OCI-LY1 (cell line): ENCODE measurements at regions not wholly inside any gene's neighbourhood (a gene's known extent, or its start where the extent isn't known, plus 50 kb on each side); places are given as distances from the start of the nearest gene placed in this dataset.

ENCODE experiments used
- H2AFZ ChIP-seq: fragments of 200-600 bp; sonication (generic), shearing (Covaris generic); 2 replicates; pipeline ENCODE4 v1.6.0; 2014; ENCODE audit warnings: antibody characterized with exemption, mild to moderate bottlenecking, low read length
- H3F3A ChIP-seq: fragments of 200-600 bp; sonication (generic), shearing (Covaris generic); 2 replicates; pipeline ENCODE4 v1.6.0; 2014; ENCODE audit warnings: mild to moderate bottlenecking, antibody characterized with exemption, low read length, moderate library complexity; ENCODE audit not compliant: insufficient read depth
- H3K27ac ChIP-seq: fragments of 200-600 bp; sonication (generic); 2 replicates; pipeline ENCODE4 v1.5.1; 2014; ENCODE audit warnings: low read length, mixed run types, mild to moderate bottlenecking, low read depth; ENCODE audit not compliant: poor library complexity, severe bottlenecking
- H3K27me3 ChIP-seq: fragments of 200-600 bp; sonication (generic); 2 replicates; pipeline ENCODE4 v1.6.0; 2014; ENCODE audit warnings: antibody characterized with exemption, mild to moderate bottlenecking, low read length, moderate library complexity; ENCODE audit not compliant: insufficient read depth
- H3K36me3 ChIP-seq: fragments of 200-600 bp; sonication (generic); 2 replicates; pipeline ENCODE4 v1.6.1; 2014; ENCODE audit warnings: mild to moderate bottlenecking, antibody characterized with exemption, low read length, moderate library complexity, mixed read lengths; ENCODE audit not compliant: insufficient read depth
- H3K4me1 ChIP-seq: fragments of 200-600 bp; sonication (generic); 2 replicates; pipeline ENCODE4 v1.5.1; 2014; ENCODE audit warnings: mild to moderate bottlenecking, low read length, moderate library complexity; ENCODE audit not compliant: insufficient read depth, severe bottlenecking
- H3K4me2 ChIP-seq: fragments of 200-600 bp; sonication (generic), shearing (Covaris generic); 2 replicates; pipeline ENCODE4 v1.6.1; 2014; ENCODE audit warnings: low read length
- H3K4me3 ChIP-seq: fragments of 200-600 bp; sonication (generic); 2 replicates; pipeline ENCODE4 v1.5.1; 2014; ENCODE audit warnings: low read length, low read depth, mild to moderate bottlenecking, mixed read lengths; ENCODE audit not compliant: poor library complexity, severe bottlenecking
- H3K79me2 ChIP-seq: fragments of 200-600 bp; shearing (Covaris generic); 2 replicates; pipeline ENCODE4 v1.6.1; 2016; ENCODE audit warnings: mixed run types, low read length, mixed read lengths; ENCODE audit not compliant: insufficient read depth
- H3K9ac ChIP-seq: fragments of 200-600 bp; sonication (generic), shearing (Covaris generic); 2 replicates; pipeline ENCODE4 v1.6.1; 2014; ENCODE audit warnings: mild to moderate bottlenecking, low read length, mixed read lengths
- H3K9me2 ChIP-seq: fragments of 200-600 bp; sonication (generic), shearing (Covaris generic); 2 replicates; pipeline ENCODE4 v1.6.1; 2014; ENCODE audit warnings: low read depth, mild to moderate bottlenecking, low read length, mixed read lengths
- H3K9me3 ChIP-seq: fragments of 200-600 bp; shearing (Covaris generic); 2 replicates; pipeline ENCODE4 v1.6.1; 2014; ENCODE audit warnings: low read length, mixed read lengths
- H4K20me1 ChIP-seq: fragments of 200-600 bp; sonication (generic), shearing (Covaris generic); 2 replicates; pipeline ENCODE4 v1.6.0; 2016; ENCODE audit warnings: mild to moderate bottlenecking, low read length; ENCODE audit not compliant: insufficient read depth
- CTCF ChIP-seq: fragments of 200-600 bp; sonication (generic), shearing (Covaris generic); IDR thresholded peaks from 2 replicates; pipeline ENCODE4 v1.5.1; 2017; ENCODE audit warnings: mild to moderate bottlenecking, antibody characterized with exemption, low read length, moderate library complexity, mixed read lengths
- EZH2 ChIP-seq: fragments of 200-600 bp; sonication (generic), shearing (Covaris generic); IDR thresholded peaks from 2 replicates; pipeline ENCODE4 v1.8.0; 2017; ENCODE audit warnings: borderline replicate concordance, mixed run types, mild to moderate bottlenecking, antibody characterized with exemption, low read length, moderate library complexity, mixed read lengths

DNA sequence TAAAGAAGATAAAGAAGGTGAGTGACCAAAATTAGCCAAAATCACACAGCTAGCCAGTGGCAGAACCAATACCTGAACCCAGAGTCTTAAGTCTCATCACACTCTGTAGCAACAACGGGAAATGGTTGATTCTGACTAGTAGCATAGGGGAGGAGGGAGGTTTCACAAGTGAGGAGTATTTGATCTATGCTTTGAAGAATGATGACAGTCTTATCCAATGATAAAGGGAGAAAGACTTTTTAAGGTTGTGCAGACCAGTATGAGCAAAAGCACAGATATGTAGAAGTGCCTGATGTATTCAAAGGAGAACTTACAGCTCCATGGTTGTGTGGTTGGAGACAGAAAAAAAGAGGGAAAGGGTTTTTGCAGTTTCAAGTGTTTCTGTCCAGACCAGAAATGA lies 50.7 kb upstream of the LINC00305 start:
- H2AFZ ChIP-seq: no peak overlapping the region
- H3K4me1 ChIP-seq: no peaks in the 10 kb centered on the region
- no peaks in the 10 kb centered on the region for H3K27me3 ChIP-seq
- H4K20me1 ChIP-seq: no peaks in the 10 kb centered on the region
- no peak overlapping the region for H3K4me3 ChIP-seq
- no peak overlapping the region for H3K9ac ChIP-seq
- no peaks in the 10 kb centered on the region for H3K9me3 ChIP-seq
- H3F3A ChIP-seq: no peaks in the 10 kb centered on the region
- no peak overlapping the region for H3K4me2 ChIP-seq
- no peaks in the 10 kb centered on the region for H3K9me2 ChIP-seq
- no peak for TF ChIP-seq CTCF
- no peak for TF ChIP-seq EZH2
- H3K36me3 ChIP-seq: no peaks in the 10 kb centered on the region
- no peaks in the 10 kb centered on the region for H3K79me2 ChIP-seq
- no peak overlapping the region for H3K27ac ChIP-seq
